C4-2B (cell line): ENCODE measurements at regions not wholly inside any gene's neighbourhood (a gene's known extent, or its start where the extent isn't known, plus 50 kb on each side); places are given as distances from the start of the nearest gene placed in this dataset.

Experiments
- H3K27ac ChIP-seq: fragments of 450-650 bp; 2 replicates; pipeline ENCODE4 v1.5.1; 2017
- CTCF ChIP-seq: fragments of 450-650 bp; conservative IDR thresholded peaks from 2 replicates; pipeline ENCODE4 v1.5.1; 2017; ENCODE audit warnings: mild to moderate bottlenecking
- ZFX ChIP-seq: fragments of 450-650 bp; IDR thresholded peaks from 2 replicates; pipeline ENCODE4 v1.6.1; 2017

DNA sequence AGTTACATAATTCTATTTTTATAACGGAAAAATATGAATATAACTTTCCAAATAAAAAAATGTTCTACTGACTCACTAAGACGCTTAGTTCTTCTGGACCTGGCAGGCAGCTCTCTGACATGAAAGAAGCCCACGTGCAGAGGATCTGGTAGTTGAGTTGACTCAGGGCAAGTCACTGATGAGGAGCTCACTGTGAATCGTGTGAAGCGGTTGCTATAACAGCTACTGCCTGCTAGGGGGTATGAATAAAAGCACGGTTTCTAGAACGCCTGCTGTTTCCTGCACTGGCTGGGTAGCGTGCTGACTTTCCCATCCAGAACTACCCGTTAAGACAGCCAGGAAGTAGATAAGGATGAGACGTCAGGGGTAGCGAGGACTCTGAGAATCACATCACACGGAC lies 54.7 kb upstream of the WASF3 start:
- no peak for TF ChIP-seq CTCF
- TF ChIP-seq ZFX, result no peak
- H3K27ac ChIP-seq, result no peak overlapping the region

DNA sequence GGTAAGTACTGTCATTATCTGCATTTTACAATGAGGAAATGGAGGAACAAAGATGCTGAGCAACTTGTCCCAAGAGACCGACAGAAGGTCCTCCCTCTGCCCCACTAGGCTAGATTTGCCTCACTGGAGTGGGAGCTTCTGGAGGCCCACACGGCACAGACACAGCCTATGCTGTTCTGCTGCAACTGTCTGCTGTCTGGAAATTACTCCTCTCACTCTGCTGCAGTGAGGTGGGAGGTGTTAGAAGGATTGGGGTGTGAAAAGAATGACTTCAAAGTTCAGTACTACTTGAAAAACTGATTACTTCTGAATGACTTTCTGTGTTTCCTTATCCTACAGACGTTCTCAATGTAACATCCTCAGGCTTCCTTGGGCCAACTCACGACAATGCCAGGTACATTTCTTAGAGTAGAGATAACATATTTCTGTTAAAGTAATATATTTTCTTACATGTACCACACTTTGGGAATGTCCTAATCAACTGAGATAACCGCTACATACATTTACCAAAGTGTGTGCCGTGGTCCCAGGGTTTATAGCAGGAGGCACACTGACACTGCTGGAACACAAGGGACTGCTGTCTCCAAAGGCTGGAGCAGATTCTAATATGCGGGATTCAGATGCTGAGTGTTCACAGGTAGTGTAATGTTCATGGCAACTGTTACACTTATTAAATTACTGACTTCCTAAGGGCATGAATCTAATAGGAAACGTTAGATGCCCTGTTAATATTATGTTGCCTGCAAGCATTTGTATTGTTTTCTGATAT lies 53.5 kb upstream of the WASF3 start:
- TF ChIP-seq CTCF, result no peak
- no peak overlapping the region for H3K27ac ChIP-seq
